ENCODE measurements at regions not wholly inside any gene's neighbourhood (a gene's known extent, or its start where the extent isn't known, plus 50 kb on each side); places are given as distances from the start of the nearest gene placed in this dataset.

DNA sequence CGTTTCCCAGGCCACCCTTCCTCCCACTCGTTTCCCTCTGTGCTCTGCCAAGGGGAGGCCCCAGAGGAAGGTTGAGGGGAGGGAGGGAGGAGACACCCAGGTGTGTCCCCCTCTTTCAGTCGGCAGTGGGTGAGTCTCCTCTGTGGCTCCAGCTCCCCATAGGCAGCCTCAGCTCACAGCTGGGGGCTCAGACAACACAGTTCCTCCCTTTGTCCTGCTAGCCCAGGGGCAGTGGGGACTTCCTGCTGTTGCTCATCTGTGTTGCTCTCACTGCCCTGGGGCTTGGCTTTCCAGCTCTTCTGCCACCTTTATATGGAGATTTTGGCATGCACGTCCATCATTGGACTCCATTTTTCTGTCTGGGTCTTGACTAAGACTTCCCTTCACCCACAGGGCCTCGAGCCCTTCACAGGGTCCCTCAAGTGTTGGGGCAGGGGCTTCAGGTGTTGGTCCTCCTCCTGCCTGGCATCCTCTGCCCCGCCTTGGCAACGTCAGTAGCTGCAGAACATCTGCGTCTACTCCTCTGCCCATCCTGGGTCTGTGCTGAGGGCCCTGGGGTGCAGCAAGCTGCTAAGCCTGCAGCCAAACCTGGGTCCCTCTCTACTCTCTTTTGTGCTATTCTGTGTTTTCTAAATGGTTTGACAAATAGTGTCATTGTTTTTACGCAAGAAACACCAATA is 190.6 kb upstream of the PMEPA1 start:
- TF ChIP-seq CEBPB (IDR thresholded peaks at IDR 0.05; ENCODE audit: low read depth, low read length) = no peak
- no peak for TF ChIP-seq FOS (IDR thresholded peaks at IDR 0.05; ENCODE audit: low read depth, low read length)
- TF ChIP-seq, protein P1, sequence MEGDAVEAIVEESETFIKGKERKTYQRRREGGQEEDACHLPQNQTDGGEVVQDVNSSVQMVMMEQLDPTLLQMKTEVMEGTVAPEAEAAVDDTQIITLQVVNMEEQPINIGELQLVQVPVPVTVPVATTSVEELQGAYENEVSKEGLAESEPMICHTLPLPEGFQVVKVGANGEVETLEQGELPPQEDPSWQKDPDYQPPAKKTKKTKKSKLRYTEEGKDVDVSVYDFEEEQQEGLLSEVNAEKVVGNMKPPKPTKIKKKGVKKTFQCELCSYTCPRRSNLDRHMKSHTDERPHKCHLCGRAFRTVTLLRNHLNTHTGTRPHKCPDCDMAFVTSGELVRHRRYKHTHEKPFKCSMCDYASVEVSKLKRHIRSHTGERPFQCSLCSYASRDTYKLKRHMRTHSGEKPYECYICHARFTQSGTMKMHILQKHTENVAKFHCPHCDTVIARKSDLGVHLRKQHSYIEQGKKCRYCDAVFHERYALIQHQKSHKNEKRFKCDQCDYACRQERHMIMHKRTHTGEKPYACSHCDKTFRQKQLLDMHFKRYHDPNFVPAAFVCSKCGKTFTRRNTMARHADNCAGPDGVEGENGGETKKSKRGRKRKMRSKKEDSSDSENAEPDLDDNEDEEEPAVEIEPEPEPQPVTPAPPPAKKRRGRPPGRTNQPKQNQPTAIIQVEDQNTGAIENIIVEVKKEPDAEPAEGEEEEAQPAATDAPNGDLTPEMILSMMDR (conservative IDR thresholded peaks at IDR 0.05; ENCODE audit: low read depth, low read length) = no peak
- no peak for TF ChIP-seq NFE2L2 (IDR thresholded peaks at IDR 0.05; ENCODE audit: low read depth, low read length)
- no peak for TF ChIP-seq RAD21 (IDR thresholded peaks at IDR 0.05; ENCODE audit: low read length)
- TF ChIP-seq, protein P2, sequence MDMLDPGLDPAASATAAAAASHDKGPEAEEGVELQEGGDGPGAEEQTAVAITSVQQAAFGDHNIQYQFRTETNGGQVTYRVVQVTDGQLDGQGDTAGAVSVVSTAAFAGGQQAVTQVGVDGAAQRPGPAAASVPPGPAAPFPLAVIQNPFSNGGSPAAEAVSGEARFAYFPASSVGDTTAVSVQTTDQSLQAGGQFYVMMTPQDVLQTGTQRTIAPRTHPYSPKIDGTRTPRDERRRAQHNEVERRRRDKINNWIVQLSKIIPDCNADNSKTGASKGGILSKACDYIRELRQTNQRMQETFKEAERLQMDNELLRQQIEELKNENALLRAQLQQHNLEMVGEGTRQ (IDR thresholded peaks at IDR 0.05; ENCODE audit: low read depth, low read length) = no peak
- no peak for TF ChIP-seq POLR2A (IDR thresholded peaks at IDR 0.05; ENCODE audit: low read depth, low read length)
- TF ChIP-seq MAFK (IDR thresholded peaks at IDR 0.05; ENCODE audit: low read depth, low read length) = no peak
- TF ChIP-seq BHLHE40 (IDR thresholded peaks at IDR 0.05; ENCODE audit: low read depth, low read length) = no peak
- no peak for TF ChIP-seq CHD1 (IDR thresholded peaks at IDR 0.05; ENCODE audit: low read depth, low read length)
- no peak for TF ChIP-seq SMC3 (IDR thresholded peaks at IDR 0.05; ENCODE audit: low read depth, low read length)
- no peak for TF ChIP-seq RCOR1 (IDR thresholded peaks at IDR 0.05; ENCODE audit: insufficient replicate concordance, low read length)

All from IMR-90 (cell line).